ENCODE measurements at regions not wholly inside any gene's neighbourhood (a gene's known extent, or its start where the extent isn't known, plus 50 kb on each side); places are given as distances from the start of the nearest gene placed in this dataset.

GRCh38 chr6:113709936-113710509 lies 147.1 kb upstream of the MARCKS start:
- no peak overlapping the region for H3K27ac ChIP-seq (replicated peaks)
- DNase-seq, result no peak
- TF ChIP-seq, protein P1, sequence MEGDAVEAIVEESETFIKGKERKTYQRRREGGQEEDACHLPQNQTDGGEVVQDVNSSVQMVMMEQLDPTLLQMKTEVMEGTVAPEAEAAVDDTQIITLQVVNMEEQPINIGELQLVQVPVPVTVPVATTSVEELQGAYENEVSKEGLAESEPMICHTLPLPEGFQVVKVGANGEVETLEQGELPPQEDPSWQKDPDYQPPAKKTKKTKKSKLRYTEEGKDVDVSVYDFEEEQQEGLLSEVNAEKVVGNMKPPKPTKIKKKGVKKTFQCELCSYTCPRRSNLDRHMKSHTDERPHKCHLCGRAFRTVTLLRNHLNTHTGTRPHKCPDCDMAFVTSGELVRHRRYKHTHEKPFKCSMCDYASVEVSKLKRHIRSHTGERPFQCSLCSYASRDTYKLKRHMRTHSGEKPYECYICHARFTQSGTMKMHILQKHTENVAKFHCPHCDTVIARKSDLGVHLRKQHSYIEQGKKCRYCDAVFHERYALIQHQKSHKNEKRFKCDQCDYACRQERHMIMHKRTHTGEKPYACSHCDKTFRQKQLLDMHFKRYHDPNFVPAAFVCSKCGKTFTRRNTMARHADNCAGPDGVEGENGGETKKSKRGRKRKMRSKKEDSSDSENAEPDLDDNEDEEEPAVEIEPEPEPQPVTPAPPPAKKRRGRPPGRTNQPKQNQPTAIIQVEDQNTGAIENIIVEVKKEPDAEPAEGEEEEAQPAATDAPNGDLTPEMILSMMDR (IDR thresholded peaks at IDR 0.05; ENCODE audit: borderline replicate concordance), result no peak
- H3K36me3 ChIP-seq, result no peaks in the 10 kb centered on the region
- no peaks in the 10 kb centered on the region for H3K27me3 ChIP-seq (ENCODE audit: low read depth)
- intact Hi-C loops (cut with micrococcal nuclease), result no loop called here
- H3K4me1 ChIP-seq, result no peaks in the 10 kb centered on the region
- no peaks in the 10 kb centered on the region for H3K9me3 ChIP-seq (replicated peaks)
- H3K4me3 ChIP-seq, result no peak overlapping the region

GRCh38 chr6:113713665-113714064 lies 143.5 kb upstream of the MARCKS start:
- Histone ChIP-seq H3K27me3 (ENCODE audit: low read depth) (no peaks in the 10 kb centered on the region), H3K27ac (replicated peaks) (no peak overlapping the region), H3K9me3 (replicated peaks) (no peaks in the 10 kb centered on the region), H3K4me3 (no peak overlapping the region), H3K4me1 (no peaks in the 10 kb centered on the region), H3K36me3 (no peaks in the 10 kb centered on the region)
- TF ChIP-seq, protein P1 (IDR thresholded peaks at IDR 0.05; ENCODE audit: borderline replicate concordance), result no peak
- DNase-seq, result no peak
- intact Hi-C loops (cut with micrococcal nuclease), result no loop called here

- DNase-seq, result no peak
- TF ChIP-seq, protein P1 (IDR thresholded peaks at IDR 0.05; ENCODE audit: borderline replicate concordance), result no peak
- H3K27me3 ChIP-seq (ENCODE audit: low read depth), result no peaks in the 10 kb centered on the region
- H3K36me3 ChIP-seq, result no peaks in the 10 kb centered on the region
- intact Hi-C loops (cut with micrococcal nuclease), result no loop called here
- no peaks in the 10 kb centered on the region for H3K4me1 ChIP-seq
- H3K4me3 ChIP-seq, result no peak overlapping the region
- no peaks in the 10 kb centered on the region for H3K9me3 ChIP-seq (replicated peaks)
- no peak overlapping the region for H3K27ac ChIP-seq (replicated peaks)
Measured at GRCh38 chr6:113718588-113718987, 138.6 kb upstream of the MARCKS start.

- TF ChIP-seq, protein P1 (IDR thresholded peaks at IDR 0.05; ENCODE audit: borderline replicate concordance), result no peak
- intact Hi-C loops (cut with micrococcal nuclease), result no loop called here
- H3K27ac ChIP-seq (replicated peaks), result no peak overlapping the region
- DNase-seq, result no peak
- H3K9me3 ChIP-seq (replicated peaks), result no peaks in the 10 kb centered on the region
- no peaks in the 10 kb centered on the region for H3K36me3 ChIP-seq
- no peaks in the 10 kb centered on the region for H3K27me3 ChIP-seq (ENCODE audit: low read depth)
- no peaks in the 10 kb centered on the region for H3K4me1 ChIP-seq
- no peak overlapping the region for H3K4me3 ChIP-seq
Measured at GRCh38 chr6:113719064-113719463, 138.1 kb upstream of the MARCKS start.

- Histone ChIP-seq H3K4me3 (no peak overlapping the region), H3K9me3 (replicated peaks) (no peaks in the 10 kb centered on the region), H3K36me3 (no peaks in the 10 kb centered on the region), H3K27ac (replicated peaks) (no peak overlapping the region), H3K27me3 (ENCODE audit: low read depth) (no peaks in the 10 kb centered on the region), H3K4me1 (no peaks in the 10 kb centered on the region)
- DNase-seq, result no peak
- TF ChIP-seq, protein P1 (IDR thresholded peaks at IDR 0.05; ENCODE audit: borderline replicate concordance), result no peak
- intact Hi-C loops (cut with micrococcal nuclease), result no loop called here
Measured at GRCh38 chr6:113719545-113719944, 137.6 kb upstream of the MARCKS start.

Data from left ventricle myocardium inferior (tissue), 1 donor.